GM23248 (cell line): ENCODE measurements at regions not wholly inside any gene's neighbourhood (a gene's known extent, or its start where the extent isn't known, plus 50 kb on each side); places are given as distances from the start of the nearest gene placed in this dataset.
"Not testable (repeated sequence)": the region's sequence is repeated elsewhere in the genome, so short reads cannot be mapped to it uniquely, and the experiment has no call there.

Experiments used
- EZH2 ChIP-seq: fragments of 200-600 bp; sonication (generic); IDR thresholded peaks from 2 replicates; pipeline ENCODE4 v1.6.1; 2018; ENCODE audit warnings: antibody characterized with exemption, mild to moderate bottlenecking; ENCODE audit not compliant: insufficient read depth, poor library complexity, severe bottlenecking
- EZH2phosphoT487 ChIP-seq: fragments of 200-600 bp; sonication (generic); IDR thresholded peaks from 2 replicates; pipeline ENCODE4 v1.6.1; 2018; ENCODE audit warnings: antibody characterized with exemption, moderate library complexity, mild to moderate bottlenecking, low read depth; ENCODE audit not compliant: insufficient read depth

- TF ChIP-seq EZH2phosphoT487, EZH2: not testable (repeated sequence)
These were observed 68.7 kb upstream of the ZPLD1 start for GRCh38 chr3:102366116-102366515.
